ENCODE measurements at regions not wholly inside any gene's neighbourhood (a gene's known extent, or its start where the extent isn't known, plus 50 kb on each side); places are given as distances from the start of the nearest gene placed in this dataset.

DNA sequence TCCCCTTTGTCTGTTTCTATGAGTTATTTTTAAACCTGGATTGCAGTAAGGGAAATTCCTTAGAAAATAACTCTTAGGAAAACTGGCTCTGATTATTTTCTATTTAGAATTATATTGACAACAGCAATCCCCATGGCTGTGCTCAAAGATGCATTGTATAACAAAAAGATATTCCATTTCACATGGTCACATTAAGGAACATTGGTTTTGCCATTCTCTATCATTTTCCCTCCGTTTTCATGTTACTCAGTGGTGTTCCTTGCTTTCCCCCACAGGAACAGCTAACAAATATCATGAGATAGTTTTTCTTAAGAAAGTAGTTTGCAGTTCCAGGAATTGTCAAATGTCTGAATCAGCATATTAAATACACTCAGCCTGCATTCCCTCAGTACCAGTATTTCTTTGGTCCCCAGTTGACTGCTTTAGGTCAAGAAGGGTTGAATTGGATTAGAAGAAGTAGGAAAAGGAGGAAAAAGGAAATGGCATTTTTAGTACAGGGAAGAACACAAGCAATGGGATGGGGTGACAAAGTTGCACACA lies 436.7 kb downstream of the TNS3 start:
- no peak for DNase-seq

GRCh38 chr7:47143339-47143738 lies 438.6 kb downstream of the TNS3 start:
- no peak for DNase-seq

GRCh38 chr7:47142867-47143175 lies 439.1 kb downstream of the TNS3 start:
- no peak for DNase-seq

GRCh38 chr7:47142169-47142866 lies 439.6 kb downstream of the TNS3 start:
- no peak for DNase-seq

DNA sequence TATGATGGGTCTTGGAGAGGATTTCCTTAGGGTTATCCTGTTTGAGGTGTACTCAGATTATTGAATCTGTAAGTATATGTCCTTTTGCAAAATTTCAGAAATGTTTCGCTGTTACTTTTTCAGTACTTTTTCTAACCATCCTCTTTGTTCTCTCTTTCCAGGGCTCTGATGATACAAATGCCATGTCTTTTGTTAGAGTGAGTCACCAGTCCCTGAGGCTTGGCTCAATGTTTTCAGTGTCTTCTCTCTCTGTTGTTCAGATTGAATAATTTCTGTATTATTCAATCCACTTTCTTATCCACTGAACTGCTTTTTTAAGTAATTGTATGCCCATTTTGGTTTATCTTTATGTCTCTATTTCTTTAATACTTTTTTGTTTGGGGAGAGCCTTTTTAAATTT lies 449.4 kb downstream of the TNS3 start:
- no peak for DNase-seq

DNA sequence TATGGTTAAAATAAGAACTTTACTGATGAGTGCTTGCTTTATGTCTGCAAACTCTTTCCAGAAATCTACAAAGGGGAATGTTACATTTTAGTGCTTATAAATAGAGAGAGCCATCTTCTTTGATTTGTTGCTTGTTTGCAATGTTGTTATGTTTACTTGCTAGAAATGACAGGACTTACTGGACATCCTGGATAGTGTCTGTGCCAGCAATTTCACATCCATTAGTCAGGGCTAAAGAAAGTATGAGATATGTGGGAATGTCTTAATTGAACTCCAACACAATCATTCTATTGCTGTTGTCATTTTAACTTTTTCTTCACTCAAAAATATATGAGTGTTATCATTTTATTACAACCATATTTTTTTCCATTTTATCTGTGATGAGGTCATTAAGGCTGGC lies 453.2 kb downstream of the TNS3 start:
- no peak for DNase-seq

DNA sequence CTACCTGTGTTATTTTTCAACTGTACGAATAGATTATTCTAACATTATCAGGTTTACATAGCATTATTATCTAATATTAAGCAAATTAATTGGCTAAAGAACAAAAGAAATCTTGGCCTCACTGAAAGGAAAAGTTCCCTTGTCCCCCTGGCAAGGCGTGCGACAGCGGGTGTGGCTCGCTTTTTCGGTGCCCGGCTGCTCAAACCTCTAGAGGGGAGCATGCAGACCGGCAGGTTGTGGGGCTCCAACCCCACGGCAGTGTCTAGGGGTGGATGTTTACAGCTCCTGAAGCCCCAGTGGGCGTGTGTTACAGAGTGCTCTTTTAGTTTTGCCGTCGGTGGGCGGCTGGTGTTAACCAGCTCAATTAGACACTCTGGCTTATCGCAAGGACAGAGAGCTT lies 456.4 kb downstream of the TNS3 start:
- DNase-seq, result no peak

DNA sequence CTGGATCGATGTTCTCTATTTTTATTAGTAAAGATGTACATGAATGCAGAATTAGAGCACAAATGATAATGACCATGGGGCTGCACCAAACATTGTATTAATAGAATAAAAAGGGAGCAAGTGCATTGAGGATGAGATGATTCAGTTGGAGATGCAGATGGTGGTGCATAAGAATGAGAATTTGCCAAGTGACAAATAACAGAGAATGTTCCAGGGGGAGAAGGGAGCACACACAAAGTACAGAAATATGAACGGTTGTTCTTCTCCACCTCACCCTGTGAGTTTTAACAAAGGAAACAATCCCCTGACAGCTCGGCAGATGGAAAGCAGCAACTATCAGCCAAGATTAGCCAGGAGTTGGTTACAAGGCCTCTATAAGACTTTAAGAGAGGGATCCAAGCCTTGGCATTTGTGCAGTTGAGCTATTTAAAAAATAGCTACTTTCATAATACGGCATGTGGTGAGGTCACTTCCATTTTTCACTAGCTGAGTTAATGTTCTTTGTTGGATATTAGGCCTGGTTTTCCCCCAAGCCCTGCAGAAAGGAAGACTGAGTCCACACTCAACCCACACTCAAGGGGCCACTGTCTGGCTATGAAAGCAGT lies 462.5 kb downstream of the TNS3 start:
- no peak for DNase-seq

DNA sequence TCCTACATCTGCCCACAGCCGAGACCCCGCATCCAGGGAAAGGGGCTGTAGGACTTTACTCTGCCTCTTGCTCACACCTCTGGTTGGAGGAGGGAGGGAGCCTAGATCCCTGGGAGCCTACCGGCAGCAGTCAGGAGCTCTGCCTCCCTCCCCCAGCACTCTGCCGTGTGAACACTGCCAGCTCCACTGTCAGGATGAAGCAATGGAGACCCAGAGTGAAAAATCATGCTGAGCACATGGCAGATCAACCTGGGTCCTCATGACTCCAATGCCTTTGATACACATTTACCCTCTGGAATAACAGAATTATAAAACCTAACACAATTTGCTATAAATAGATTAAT lies 477.7 kb downstream of the TNS3 start:
- DNase-seq, result no peak

DNA sequence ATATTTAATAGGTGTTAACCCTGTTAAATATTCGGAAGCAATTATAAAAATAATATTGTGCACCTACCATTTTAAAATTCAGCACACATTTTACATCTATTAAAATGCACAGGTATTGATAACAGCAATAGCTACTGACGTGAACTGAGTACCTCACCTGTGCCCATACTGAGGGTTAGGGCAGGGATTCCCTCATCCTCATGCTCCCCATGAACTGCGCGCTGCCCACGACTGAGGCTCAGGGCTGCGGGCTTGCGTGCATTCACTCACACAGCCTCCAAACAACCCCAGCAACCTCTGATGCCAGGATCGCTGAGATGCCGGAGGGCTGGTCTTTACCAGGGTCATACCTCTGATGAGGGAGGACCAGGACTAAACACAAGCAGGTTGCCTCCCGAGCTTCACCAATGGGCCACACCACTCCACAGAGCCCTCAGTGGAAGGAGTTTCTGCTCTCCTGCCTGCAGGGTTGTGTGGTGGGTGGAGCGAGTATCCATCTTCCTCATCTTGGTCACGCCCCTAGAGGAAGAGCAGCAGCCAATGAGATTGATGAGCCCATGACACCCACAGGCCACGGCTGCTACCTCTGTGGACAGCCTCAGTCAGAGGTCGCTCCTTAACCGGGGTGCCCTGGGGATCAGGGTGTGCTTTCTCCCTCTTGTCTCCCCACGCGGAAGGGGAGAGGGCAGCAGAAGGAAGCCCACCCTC lies 478.3 kb downstream of the TNS3 start:
- no peak for DNase-seq

- no peak for DNase-seq
Measured at GRCh38 chr7:47102331-47102841, 479.5 kb downstream of the TNS3 start.

DNA sequence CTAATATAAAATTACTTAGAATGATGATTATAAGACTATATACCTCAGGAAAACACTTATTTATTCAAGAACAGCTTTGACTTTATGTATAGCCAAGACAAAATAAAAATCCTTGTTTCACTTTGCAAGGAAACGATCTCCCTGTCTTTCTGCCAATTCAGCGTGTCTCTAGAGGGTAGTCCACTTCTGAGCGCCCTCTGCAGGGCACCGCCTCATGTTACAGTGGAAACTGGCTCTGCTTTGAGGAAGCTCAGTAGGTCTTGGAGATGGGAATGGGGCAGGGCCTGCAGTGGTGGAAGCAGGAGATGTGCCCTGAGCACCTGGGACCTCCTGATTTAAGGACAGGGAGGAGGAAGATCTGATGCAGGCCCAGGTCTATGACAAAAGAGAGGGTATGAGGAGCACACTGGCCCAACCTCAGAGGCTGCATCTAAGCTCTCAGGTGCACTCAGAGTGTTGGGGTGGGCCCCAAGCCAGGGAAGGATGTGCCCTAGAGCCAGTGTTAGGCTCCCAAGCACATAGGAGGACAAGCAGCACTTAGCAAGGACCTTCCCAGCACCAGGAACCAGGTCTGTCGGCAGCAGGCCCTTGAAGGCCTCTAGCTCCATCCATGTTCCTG lies 481.0 kb downstream of the TNS3 start:
- DNase-seq, result no peak

DNA sequence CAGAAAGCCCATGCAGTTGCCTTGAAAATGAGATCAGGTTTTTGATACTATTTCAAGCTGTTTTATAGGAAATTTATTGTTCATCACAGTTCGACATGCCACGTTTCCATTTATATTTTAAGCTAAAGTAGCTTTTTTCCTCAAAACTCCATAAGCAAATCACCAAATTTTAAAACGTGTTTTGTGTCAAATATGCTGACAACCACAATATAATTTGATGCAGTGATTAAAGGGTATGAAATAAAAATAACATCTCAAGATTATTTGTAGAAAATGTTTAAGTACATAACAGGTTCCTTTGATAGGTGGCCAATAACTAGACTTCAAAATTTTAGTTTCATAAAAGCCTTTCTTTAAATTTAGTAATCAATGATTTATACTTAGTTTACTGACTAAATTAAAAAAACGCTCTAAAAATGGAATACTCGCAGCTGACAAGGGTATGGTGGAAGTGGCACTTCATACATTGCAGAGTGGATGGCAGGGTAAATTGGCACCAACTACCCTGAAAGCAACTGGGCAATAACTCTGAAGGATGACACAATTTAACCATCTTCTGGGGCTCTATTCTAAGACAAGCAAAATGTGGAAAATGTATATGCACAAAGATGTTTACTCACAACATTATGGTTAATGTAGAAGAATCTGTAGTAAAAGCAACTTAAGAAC lies 481.6 kb downstream of the TNS3 start:
- DNase-seq, result no peak

DNA sequence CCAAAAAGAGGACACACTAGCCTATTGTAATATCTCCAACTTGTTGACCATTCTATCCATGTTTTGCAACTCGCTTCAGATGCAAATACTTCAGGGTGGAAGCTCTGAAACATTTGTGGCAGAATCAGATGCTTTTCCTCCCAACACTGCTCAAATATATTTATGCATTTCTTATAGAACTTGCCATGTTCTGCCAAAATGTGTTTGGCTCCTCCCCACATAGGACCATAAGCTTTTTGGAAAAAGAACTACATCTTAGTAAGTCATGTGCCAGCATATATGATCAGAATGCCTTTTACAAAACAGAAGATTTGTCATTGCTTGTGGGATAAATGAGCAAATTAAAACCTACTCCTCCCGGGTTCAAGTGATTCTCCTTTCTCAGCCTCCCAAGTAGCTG lies 484.5 kb downstream of the TNS3 start:
- DNase-seq, result no peak

- no peak for DNase-seq
Measured at GRCh38 chr7:47095946-47096345, 486.0 kb downstream of the TNS3 start.

- DNase-seq, result no peak
Measured at GRCh38 chr7:47094462-47094861, 487.4 kb downstream of the TNS3 start.

DNA sequence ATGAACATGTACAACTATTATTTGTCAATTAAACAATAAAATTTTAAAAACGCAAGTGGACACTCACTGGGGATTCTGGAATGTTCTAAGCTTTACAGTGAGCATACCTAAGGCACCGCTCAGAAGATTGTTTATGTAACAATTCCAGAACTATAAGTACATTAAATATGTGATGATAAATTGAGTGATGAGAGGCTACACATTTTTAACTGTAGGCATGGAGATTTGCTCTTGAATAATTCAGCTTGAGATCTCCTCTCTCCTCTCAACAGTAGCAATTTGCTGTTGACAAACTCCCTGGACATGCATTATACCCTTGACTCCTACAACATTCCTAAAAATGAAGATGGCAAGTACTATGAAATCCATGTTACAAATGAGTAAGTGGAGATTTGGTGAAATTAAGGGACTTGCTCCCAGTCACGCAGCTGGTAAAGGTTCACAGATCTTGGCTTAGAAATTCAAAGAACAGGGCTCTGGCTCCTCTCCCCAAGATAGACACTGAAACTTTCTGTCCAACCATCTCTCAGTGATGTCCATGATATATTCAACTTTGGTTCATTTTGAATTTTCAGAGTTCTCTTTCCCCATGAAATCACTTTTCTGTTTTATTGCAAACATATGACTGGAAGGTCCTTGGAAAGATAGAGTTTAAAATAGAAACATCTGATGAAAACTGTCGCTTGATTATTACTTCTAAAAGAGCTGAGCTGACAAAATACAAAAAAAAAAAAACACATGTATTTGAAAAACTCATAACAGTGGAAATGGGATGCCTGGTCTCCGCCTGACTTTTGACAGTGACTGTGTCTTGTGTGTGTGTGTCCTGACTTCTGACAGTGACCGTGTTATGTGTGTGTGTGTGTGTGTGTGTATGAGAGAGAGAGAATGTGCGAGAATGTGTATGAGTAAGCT lies 488.3 kb downstream of the TNS3 start:
- no peak for DNase-seq

- no peak for DNase-seq
Measured at GRCh38 chr7:47092336-47092735, 489.6 kb downstream of the TNS3 start.

DNA sequence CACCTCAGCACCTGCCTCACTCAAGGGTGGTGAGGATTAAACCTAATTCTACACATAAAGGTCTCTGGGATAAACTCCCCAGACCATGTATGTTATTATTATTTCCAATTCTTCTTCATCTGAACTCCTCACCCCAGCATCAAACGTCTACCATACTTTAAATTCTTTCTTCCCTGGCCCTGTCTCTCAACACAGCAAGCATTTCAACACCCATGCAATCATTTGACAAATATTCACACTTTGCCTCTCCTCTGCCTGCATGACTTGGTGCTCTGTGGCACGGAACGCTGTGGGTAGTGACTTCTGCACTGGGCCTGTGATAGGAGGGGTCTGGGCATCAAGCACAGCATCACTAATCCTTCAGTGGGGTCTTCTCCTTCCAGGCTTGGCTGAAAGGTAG lies 490.8 kb downstream of the TNS3 start:
- DNase-seq, result no peak

DNA sequence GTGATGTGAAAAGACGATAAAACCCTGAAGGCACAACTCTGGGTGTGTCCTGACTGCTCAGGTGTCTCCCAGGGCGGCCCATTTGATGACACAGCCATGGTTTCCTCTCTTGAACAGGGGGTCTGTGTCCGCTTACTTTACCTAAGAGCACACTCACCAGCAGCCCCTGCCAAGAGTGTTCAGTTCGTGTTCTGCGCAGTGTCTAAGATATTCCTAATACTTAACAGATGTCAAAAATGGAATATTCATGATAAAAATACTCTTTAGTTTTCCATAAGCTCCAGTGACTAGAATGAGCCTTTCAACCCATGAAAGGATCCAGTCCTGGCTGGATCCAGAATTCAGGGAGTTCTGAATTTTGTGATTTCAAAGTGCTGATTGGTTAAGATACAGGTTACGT lies 492.4 kb downstream of the TNS3 start:
- DNase-seq, result no peak

GRCh38 chr7:47089068-47089417 lies 492.9 kb downstream of the TNS3 start:
- no peak for DNase-seq

All from CD4-positive, alpha-beta T cell treated with Interleukin-1 beta for 1 hour (primary cell).